ENCODE measurements at regions not wholly inside any gene's neighbourhood (a gene's known extent, or its start where the extent isn't known, plus 50 kb on each side); places are given as distances from the start of the nearest gene placed in this dataset.

- TF ChIP-seq PBX3 (IDR thresholded peaks at IDR 0.05; ENCODE audit: insufficient replicate concordance, low read depth, low read length) = no peak
- TF ChIP-seq SRF (IDR thresholded peaks at IDR 0.05; ENCODE audit: low read depth in 2 of 2, low read length in 2 of 2) = no peak
- TF ChIP-seq CBX5 (IDR thresholded peaks at IDR 0.05; ENCODE audit: low read depth) = no peak
- TF ChIP-seq SPI1 (IDR thresholded peaks at IDR 0.05; ENCODE audit: borderline replicate concordance, insufficient read depth, low read depth, low read length) = no peak
- TF ChIP-seq HCFC1 (IDR thresholded peaks at IDR 0.05; ENCODE audit: low read length) = no peak
- TF ChIP-seq CHD4 (IDR thresholded peaks at IDR 0.05) = no peak
- TF ChIP-seq SMC3 (IDR thresholded peaks at IDR 0.05; ENCODE audit: borderline replicate concordance, low read length) = no peak
- TF ChIP-seq ZBTB40 (IDR thresholded peaks at IDR 0.05; ENCODE audit: borderline replicate concordance) = no peak
- no peak for TF ChIP-seq GATAD2B (conservative IDR thresholded peaks at IDR 0.05; ENCODE audit: low read depth)
These were observed 256.3 kb downstream of the CDH10 start (continued) for GRCh38 chr5:24388448-24388847.

All from GM12878 (cell line).